HepG2 (cell line): ENCODE measurements at regions not wholly inside any gene's neighbourhood (a gene's known extent, or its start where the extent isn't known, plus 50 kb on each side); places are given as distances from the start of the nearest gene placed in this dataset.

ENCODE experiments used
- ATAC-seq: fragments of 200-7000 bp; cut with Tn5 transposase; 3 replicates; pipeline ENCODE4 v1.9.1; 2020; ENCODE audit warnings: mild to moderate bottlenecking, moderate library complexity
- BruUV-seq: library from RNA; stranded (reverse); fragments of 400-500 nt; replicated peaks from 2 replicates; lab custom pipeline; 2021; lab: Mats Ljungman, UMichigan
- CTCF ChIA-PET: fragments of 300-600 bp; formaldehyde crosslinking; extraction: SDS; loops from one replicate; lab custom pipeline; 2021; ENCODE audit warnings: low total read pairs, inconsistent platforms, low intra/inter-chr PET ratio; lab: Yijun Ruan, JAX
- POLR2A ChIA-PET: fragments of 350-600 bp; sonication (Branson Sonifier 250); formaldehyde crosslinking; loops from one replicate; lab custom pipeline; 2020; ENCODE audit warnings: antibody characterized with exemption, inconsistent platforms; lab: Yijun Ruan, JAX
- DNase-seq: peaks from one replicate; pipeline ENCODE4 v3.0.0-alpha.2; 2015; ENCODE audit warnings: low spot score
- FAIRE-seq: peaks from 3 replicates; lab custom pipeline; 2011; peaks lifted over from hg19 to GRCh38; lab: Jason Lieb, UNC
- H2AFZ ChIP-seq: one replicate; pipeline ENCODE4 v1.6.1; 2011; ENCODE audit warnings: low read length, inconsistent platforms
- H3K27ac ChIP-seq: fragments of 300-600 bp; 3 replicates; pipeline ENCODE4 v1.8.0; 2011; ENCODE audit warnings: mixed run types, mild to moderate bottlenecking, mixed read lengths, low read length, inconsistent platforms; ENCODE audit not compliant: insufficient read depth; ENCODE audit errors: extremely low read length
- H3K27me3 ChIP-seq, 2 experiments: fragments of 200-600 bp in 1 of 2; 2 replicates in 1 of 2; 3 replicates in 1 of 2; pipeline versions ENCODE4 v1.6.0 to v1.8.0; 2011; ENCODE audit warnings: low read length in 2 of 2, mild to moderate bottlenecking in 2 of 2, moderate library complexity in 2 of 2, inconsistent platforms in 1 of 2; ENCODE audit not compliant: insufficient read depth in 2 of 2, control insufficient read depth in 1 of 2
- H3K36me3 ChIP-seq, 2 experiments: fragments of 200-600 bp in 1 of 2; replicated peaks in 1 of 2; 2 replicates in 1 of 2; 3 replicates in 1 of 2; pipeline versions ENCODE4 v1.5.1 to v1.8.0; 2011; ENCODE audit warnings: low read length in 2 of 2, inconsistent platforms in 1 of 2; ENCODE audit not compliant: insufficient read depth in 2 of 2, control insufficient read depth in 1 of 2
- H3K4me1 ChIP-seq: 2 replicates; pipeline ENCODE4 v1.5.1; 2012; ENCODE audit warnings: low read length, inconsistent platforms; ENCODE audit not compliant: insufficient read depth
- H3K4me2 ChIP-seq: 2 replicates; pipeline ENCODE4 v1.6.0; 2011; ENCODE audit warnings: low read depth, low read length, inconsistent platforms
- H3K4me3 ChIP-seq, 3 experiments: fragments of 200-600 bp in 1 of 3; sonication (generic), shearing (Covaris generic) in 1 of 3; replicated peaks in 1 of 3; 2 replicates each; pipeline ENCODE4 v1.5.1; 2011 to 2016; ENCODE audit warnings: low read length in 3 of 3, inconsistent platforms in 2 of 3, low read depth in 2 of 3, mild to moderate bottlenecking in 2 of 3, control low read depth in 1 of 3, mixed read lengths in 1 of 3; ENCODE audit not compliant: insufficient read depth in 1 of 3
- H3K79me2 ChIP-seq: one replicate; pipeline ENCODE4 v1.6.1; 2011; ENCODE audit warnings: low read length, inconsistent platforms; ENCODE audit not compliant: insufficient read depth
- H3K9ac ChIP-seq: 2 replicates; pipeline ENCODE4 v1.6.0; 2011; ENCODE audit warnings: mild to moderate bottlenecking, low read depth, low read length, inconsistent platforms; ENCODE audit not compliant: insufficient read depth
- H3K9me3 ChIP-seq: 2 replicates; pipeline ENCODE4 v1.5.1; 2012; ENCODE audit warnings: mild to moderate bottlenecking, low read length
- H4K20me1 ChIP-seq: 2 replicates; pipeline ENCODE4 v1.6.0; 2011; ENCODE audit warnings: inconsistent platforms, mild to moderate bottlenecking, low read length, moderate library complexity; ENCODE audit not compliant: insufficient read depth
- EED ChIP-seq: sonication (generic); formaldehyde crosslinking; IDR thresholded peaks from 2 replicates; pipeline ENCODE4 v1.5.0; 2020; ENCODE audit warnings: mild to moderate bottlenecking, missing genetic modification reagents
- GATAD1 ChIP-seq: IDR thresholded peaks from 2 replicates; pipeline ENCODE4 v1.6.1; 2016; ENCODE audit warnings: missing genetic modification reagents, missing compliant biosample characterization
- HNF4A ChIP-seq: sonication (generic); formaldehyde crosslinking; IDR thresholded peaks from 2 replicates; pipeline ENCODE4 v1.4.0; 2020; ENCODE audit warnings: missing genetic modification reagents
- JARID2 ChIP-seq: sonication (generic); formaldehyde crosslinking; IDR thresholded peaks from 2 replicates; pipeline ENCODE4 v1.8.1; 2023; ENCODE audit warnings: missing genetic modification reagents, inconsistent platforms; ENCODE audit not compliant: insufficient replicate concordance
- KDM4B ChIP-seq: sonication (generic); formaldehyde crosslinking; IDR thresholded peaks from 2 replicates; pipeline ENCODE4 v1.4.0; 2020; ENCODE audit warnings: missing genetic modification reagents
- MATR3 ChIP-seq: sonication (generic); formaldehyde crosslinking; IDR thresholded peaks from 2 replicates; pipeline ENCODE4 v1.4.0; 2020; ENCODE audit warnings: missing genetic modification reagents
- NFKBIZ ChIP-seq: IDR thresholded peaks from 2 replicates; pipeline ENCODE4 v1.6.1; 2018; ENCODE audit warnings: missing genetic modification reagents, missing compliant biosample characterization
- SNRNP70 ChIP-seq: fragments of 200-400 bp; formaldehyde crosslinking; IDR thresholded peaks from 2 replicates; pipeline ENCODE4 v1.6.1; 2017; ENCODE audit warnings: mild to moderate bottlenecking, low read depth, low read length, moderate library complexity
- SRY ChIP-seq: sonication (generic); formaldehyde crosslinking; IDR thresholded peaks from 2 replicates; pipeline ENCODE4 v1.8.0; 2022; ENCODE audit warnings: mild to moderate bottlenecking, missing genetic modification reagents
- TCF7 ChIP-seq: sonication (generic); IDR thresholded peaks from 2 replicates; pipeline ENCODE4 v1.6.1; 2016; ENCODE audit warnings: antibody characterized with exemption, low read depth
- ZFP36 ChIP-seq: fragments of 150-350 bp; IDR thresholded peaks from 2 replicates; pipeline ENCODE4 v1.6.1; 2018; ENCODE audit warnings: borderline replicate concordance, low read length, low read depth; ENCODE audit not compliant: partially characterized antibody
- ZFP41 ChIP-seq: sonication (generic); formaldehyde crosslinking; IDR thresholded peaks from 2 replicates; pipeline ENCODE4 v1.4.0; 2020; ENCODE audit warnings: mild to moderate bottlenecking, missing genetic modification reagents, borderline replicate concordance
- ZNF205 ChIP-seq: IDR thresholded peaks from 2 replicates; pipeline ENCODE4 v1.6.1; 2018; ENCODE audit warnings: missing biosample characterization, missing genetic modification reagents
- ZNF432 ChIP-seq: sonication (generic); formaldehyde crosslinking; IDR thresholded peaks from 2 replicates; pipeline ENCODE4 v1.5.0; 2020; ENCODE audit warnings: missing genetic modification reagents, mild to moderate bottlenecking, borderline replicate concordance
- ZNF652 ChIP-seq: IDR thresholded peaks from 2 replicates; pipeline ENCODE4 v1.6.1; 2016; ENCODE audit warnings: low read depth, borderline replicate concordance
- WGBS: methylation state at CpG from one replicate; pipeline ENCODE4 v1.1.6; 2017; ENCODE audit warnings: low lambda C conversion rate; 5-methylcytosine and 5-hydroxymethylcytosine counted together
- in situ Hi-C: cut with HindIII; loops from 2 replicates; pipeline ENCODE4 v1.10.0; 2017; ENCODE audit warnings: low pct_unique_long_range_greater_than_20kb; ENCODE audit not compliant: extremely low pct_ligation_motif_present
- intact Hi-C: fragments of 100-400 bp; cut with micrococcal nuclease; formaldehyde crosslinking; loops from one replicate; pipeline ENCODE4 v1.10.0; 2022; ENCODE audit not compliant: unreplicated experiment
- TF ChIP-seq, protein P1 (sequence below): sonication (generic); formaldehyde crosslinking; IDR thresholded peaks from 2 replicates; pipeline ENCODE4 v1.5.0; 2020; ENCODE audit warnings: mild to moderate bottlenecking, missing genetic modification reagents
- TF ChIP-seq, protein P2 (sequence below): sonication (generic); formaldehyde crosslinking; IDR thresholded peaks from 2 replicates; pipeline ENCODE4 v1.5.0; 2020; ENCODE audit warnings: mild to moderate bottlenecking, missing genetic modification reagents, moderate library complexity

GRCh38 chr11:76293189-76293631, 86.9 kb upstream of the WNT11 start:
- Histone ChIP-seq H2AFZ (no peak overlapping the region), H3K4me3 (no peak overlapping the region), H3K4me1 (peaks cover 18% of the 10 kb centered on the region), H3K27ac (no peak overlapping the region), H3K79me2 (no peaks in the 10 kb centered on the region), H3K9me3 (no peaks in the 10 kb centered on the region), H3K4me2 (no peak overlapping the region), H3K36me3 (no peaks in the 10 kb centered on the region), H3K9ac (no peak overlapping the region), H3K27me3 (peaks cover 0 to 5% of the 10 kb centered on the region in 2 experiments; a peak in 1 of 5 replicates), H4K20me1 (no peaks in the 10 kb centered on the region)
- in situ Hi-C loops, result no loop called here
- ChIA-PET CTCF (no interaction called here), POLR2A (no interaction called here)
- no peak for ATAC-seq
- BruUV-seq, result no TSS peak
- intact Hi-C loops, result no loop called here
- no peak for DNase-seq
- WGBS, result 85% methylated on average over 11 of the region's 11 CpGs
- FAIRE-seq, result no peak
- TF ChIP-seq SRY (CRISPR knock-in tag), result no peak
- no peak for TF ChIP-seq ZFP41
- no peak for TF ChIP-seq KDM4B (CRISPR knock-in tag)
- no peak for TF ChIP-seq SNRNP70
- TF ChIP-seq GATAD1, result no peak
- no peak for TF ChIP-seq MATR3 (CRISPR knock-in tag)
- TF ChIP-seq, protein P1, sequence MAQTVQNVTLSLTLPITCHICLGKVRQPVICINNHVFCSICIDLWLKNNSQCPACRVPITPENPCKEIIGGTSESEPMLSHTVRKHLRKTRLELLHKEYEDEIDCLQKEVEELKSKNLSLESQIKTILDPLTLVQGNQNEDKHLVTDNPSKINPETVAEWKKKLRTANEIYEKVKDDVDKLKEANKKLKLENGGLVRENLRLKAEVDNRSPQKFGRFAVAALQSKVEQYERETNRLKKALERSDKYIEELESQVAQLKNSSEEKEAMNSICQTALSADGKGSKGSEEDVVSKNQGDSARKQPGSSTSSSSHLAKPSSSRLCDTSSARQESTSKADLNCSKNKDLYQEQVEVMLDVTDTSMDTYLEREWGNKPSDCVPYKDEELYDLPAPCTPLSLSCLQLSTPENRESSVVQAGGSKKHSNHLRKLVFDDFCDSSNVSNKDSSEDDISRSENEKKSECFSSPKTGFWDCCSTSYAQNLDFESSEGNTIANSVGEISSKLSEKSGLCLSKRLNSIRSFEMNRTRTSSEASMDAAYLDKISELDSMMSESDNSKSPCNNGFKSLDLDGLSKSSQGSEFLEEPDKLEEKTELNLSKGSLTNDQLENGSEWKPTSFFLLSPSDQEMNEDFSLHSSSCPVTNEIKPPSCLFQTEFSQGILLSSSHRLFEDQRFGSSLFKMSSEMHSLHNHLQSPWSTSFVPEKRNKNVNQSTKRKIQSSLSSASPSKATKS, result no peak
- no peak for TF ChIP-seq EED (CRISPR knock-in tag)
- TF ChIP-seq NFKBIZ (CRISPR knock-in tag), result no peak
- TF ChIP-seq TCF7, result no peak
- no peak for TF ChIP-seq ZNF205 (CRISPR knock-in tag)
- no peak for TF ChIP-seq ZFP36
- TF ChIP-seq HNF4A, result no peak
- no peak for TF ChIP-seq ZNF432 (CRISPR knock-in tag)
- TF ChIP-seq, protein P2, sequence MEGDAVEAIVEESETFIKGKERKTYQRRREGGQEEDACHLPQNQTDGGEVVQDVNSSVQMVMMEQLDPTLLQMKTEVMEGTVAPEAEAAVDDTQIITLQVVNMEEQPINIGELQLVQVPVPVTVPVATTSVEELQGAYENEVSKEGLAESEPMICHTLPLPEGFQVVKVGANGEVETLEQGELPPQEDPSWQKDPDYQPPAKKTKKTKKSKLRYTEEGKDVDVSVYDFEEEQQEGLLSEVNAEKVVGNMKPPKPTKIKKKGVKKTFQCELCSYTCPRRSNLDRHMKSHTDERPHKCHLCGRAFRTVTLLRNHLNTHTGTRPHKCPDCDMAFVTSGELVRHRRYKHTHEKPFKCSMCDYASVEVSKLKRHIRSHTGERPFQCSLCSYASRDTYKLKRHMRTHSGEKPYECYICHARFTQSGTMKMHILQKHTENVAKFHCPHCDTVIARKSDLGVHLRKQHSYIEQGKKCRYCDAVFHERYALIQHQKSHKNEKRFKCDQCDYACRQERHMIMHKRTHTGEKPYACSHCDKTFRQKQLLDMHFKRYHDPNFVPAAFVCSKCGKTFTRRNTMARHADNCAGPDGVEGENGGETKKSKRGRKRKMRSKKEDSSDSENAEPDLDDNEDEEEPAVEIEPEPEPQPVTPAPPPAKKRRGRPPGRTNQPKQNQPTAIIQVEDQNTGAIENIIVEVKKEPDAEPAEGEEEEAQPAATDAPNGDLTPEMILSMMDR (CRISPR knock-in tag), result no peak
- TF ChIP-seq JARID2 (CRISPR knock-in tag), result no peak
- TF ChIP-seq ZNF652 (CRISPR knock-in tag), result no peak
